ENCODE measurements at regions not wholly inside any gene's neighbourhood (a gene's known extent, or its start where the extent isn't known, plus 50 kb on each side); places are given as distances from the start of the nearest gene placed in this dataset.

GRCh38 chr7:130908345-130909160 lies 174.5 kb upstream of the KLF14 start:
- Mint-ChIP-seq H3K4me3 (peak overlapping the region; percentile 99), H3K27ac (peak overlapping the region; percentile 94), H3K4me1 (ENCODE audit: low read depth) (peaks cover 67% of the 10 kb centered on the region), H3K9me3 (peaks cover 40% of the 10 kb centered on the region), H3K36me3 (ENCODE audit: low read depth) (peaks cover 87% of the 10 kb centered on the region), H3K27me3 (ENCODE audit: insufficient read depth) (peaks cover 56% of the 10 kb centered on the region)
- no peak for TF ChIP-seq CTCF (IDR thresholded peaks at IDR 0.05)
- no peak for DNase-seq

- Mint-ChIP-seq H3K27me3 (ENCODE audit: insufficient read depth) (peaks cover 49% of the 10 kb centered on the region), H3K4me1 (ENCODE audit: low read depth) (peaks cover 67% of the 10 kb centered on the region), H3K27ac (peak overlapping the region; percentile 94), H3K9me3 (peaks cover 38% of the 10 kb centered on the region), H3K4me3 (peak overlapping the region; percentile 99), H3K36me3 (ENCODE audit: low read depth) (peaks cover 79% of the 10 kb centered on the region)
- no peak for DNase-seq
- no peak for TF ChIP-seq CTCF (IDR thresholded peaks at IDR 0.05)
Measured at GRCh38 chr7:130909161-130909836, 175.3 kb upstream of the KLF14 start.

GRCh38 chr7:130909881-130910672 lies 176.1 kb upstream of the KLF14 start:
- peak overlapping the region; percentile 99 for H3K4me3 Mint-ChIP-seq
- DNase-seq, result peak; percentile 63
- no peak for TF ChIP-seq CTCF (IDR thresholded peaks at IDR 0.05)
- H3K36me3 Mint-ChIP-seq (ENCODE audit: low read depth), result peaks cover 76% of the 10 kb centered on the region
- H3K4me1 Mint-ChIP-seq (ENCODE audit: low read depth), result peaks cover 67% of the 10 kb centered on the region
- H3K27me3 Mint-ChIP-seq (ENCODE audit: insufficient read depth), result peaks cover 46% of the 10 kb centered on the region
- peak overlapping the region; percentile 94 for H3K27ac Mint-ChIP-seq
- peaks cover 36% of the 10 kb centered on the region for H3K9me3 Mint-ChIP-seq

- Mint-ChIP-seq H3K4me1 (ENCODE audit: low read depth) (peaks cover 67% of the 10 kb centered on the region), H3K9me3 (peaks cover 36% of the 10 kb centered on the region), H3K27me3 (ENCODE audit: insufficient read depth) (peaks cover 37% of the 10 kb centered on the region), H3K27ac (peak overlapping the region; percentile 94), H3K4me3 (peak overlapping the region; percentile 99), H3K36me3 (ENCODE audit: low read depth) (peaks cover 66% of the 10 kb centered on the region)
- TF ChIP-seq CTCF (IDR thresholded peaks at IDR 0.05), result no peak
- peak; percentile 69 for DNase-seq
Measured at GRCh38 chr7:130910949-130911944, 177.2 kb upstream of the KLF14 start.
